Stimulated activated naive CD4-positive, alpha-beta T cell (primary cell): ENCODE measurements at regions not wholly inside any gene's neighbourhood (a gene's known extent, or its start where the extent isn't known, plus 50 kb on each side); places are given as distances from the start of the nearest gene placed in this dataset.

Experiments used
- DNase-seq, 6 experiments: peaks; one replicate each; lab custom pipeline; 2025; lab: John Stamatoyannopoulos, UW

DNA sequence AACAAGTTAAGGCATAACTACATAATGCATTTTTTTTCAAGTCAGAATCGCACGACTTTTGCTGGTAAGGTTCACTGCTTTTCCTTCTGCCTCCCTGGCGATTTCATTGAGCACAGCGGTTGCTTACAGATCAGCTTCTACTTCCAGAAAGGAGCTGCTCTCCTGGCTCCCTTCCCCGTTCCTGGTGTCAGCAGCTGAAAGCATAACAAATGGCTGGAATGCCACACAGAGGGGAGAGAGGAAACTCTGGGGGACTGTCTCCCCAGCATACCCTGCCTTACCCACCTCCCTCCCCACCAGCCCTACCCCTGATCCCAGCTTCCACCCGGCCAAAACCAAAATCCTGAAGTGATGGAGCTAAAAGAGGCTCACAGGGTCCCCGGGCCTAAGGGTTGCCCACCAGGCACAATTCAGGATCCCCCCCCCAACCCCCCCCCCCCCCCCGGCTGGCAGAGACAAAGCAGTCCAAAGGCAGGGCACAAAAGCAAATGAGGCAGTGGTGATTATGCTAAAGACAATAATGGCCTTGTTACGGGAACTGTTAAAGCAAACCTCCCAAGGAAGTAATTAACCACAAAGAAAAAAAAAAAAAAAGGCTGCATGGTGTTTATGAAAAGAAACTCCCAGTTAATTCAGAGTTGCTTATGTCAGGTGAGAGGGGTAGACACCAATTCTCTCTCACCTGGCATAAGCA lies 126.1 kb upstream of the WWC1 start:
- DNase-seq: no peak

DNA sequence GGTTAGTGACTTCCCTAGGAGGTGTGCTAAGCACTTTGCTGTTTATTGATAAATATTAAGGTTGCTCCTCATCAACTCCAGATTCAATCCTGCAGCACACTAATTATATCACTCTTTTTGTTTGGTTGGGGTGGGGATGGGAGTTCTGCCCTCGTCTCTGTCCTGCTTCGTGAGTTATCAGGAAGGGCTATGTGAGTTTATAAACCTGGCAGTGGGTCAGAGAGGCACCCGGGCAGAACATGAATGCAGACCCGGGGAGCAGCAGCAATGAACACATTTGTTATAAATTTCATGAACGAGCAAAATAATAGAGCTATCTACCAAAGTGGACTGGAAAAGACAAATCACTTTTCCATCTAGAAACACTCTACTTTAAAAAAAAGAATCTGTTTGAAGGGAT lies 125.5 kb upstream of the WWC1 start:
- DNase-seq: no peak

DNA sequence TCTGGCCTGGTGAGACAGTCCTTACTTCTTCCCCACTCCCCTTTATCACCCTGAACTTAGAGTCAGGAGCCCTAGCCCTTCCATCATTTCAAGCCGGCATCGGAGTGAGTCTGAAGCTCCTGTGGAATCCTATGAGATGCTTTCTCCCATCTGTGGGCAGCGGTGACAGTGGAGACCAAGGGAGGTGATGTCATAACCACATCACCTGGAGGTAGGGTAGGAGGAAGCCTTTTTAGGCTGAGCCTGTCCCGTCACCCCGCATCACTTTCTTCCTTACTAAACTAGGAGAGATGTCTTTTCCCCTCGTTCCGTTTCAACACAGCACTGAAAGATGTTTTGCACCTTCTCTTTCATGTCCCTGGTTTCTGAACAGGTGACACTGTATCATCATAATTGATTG lies 124.1 kb upstream of the WWC1 start:
- no peak for DNase-seq

DNA sequence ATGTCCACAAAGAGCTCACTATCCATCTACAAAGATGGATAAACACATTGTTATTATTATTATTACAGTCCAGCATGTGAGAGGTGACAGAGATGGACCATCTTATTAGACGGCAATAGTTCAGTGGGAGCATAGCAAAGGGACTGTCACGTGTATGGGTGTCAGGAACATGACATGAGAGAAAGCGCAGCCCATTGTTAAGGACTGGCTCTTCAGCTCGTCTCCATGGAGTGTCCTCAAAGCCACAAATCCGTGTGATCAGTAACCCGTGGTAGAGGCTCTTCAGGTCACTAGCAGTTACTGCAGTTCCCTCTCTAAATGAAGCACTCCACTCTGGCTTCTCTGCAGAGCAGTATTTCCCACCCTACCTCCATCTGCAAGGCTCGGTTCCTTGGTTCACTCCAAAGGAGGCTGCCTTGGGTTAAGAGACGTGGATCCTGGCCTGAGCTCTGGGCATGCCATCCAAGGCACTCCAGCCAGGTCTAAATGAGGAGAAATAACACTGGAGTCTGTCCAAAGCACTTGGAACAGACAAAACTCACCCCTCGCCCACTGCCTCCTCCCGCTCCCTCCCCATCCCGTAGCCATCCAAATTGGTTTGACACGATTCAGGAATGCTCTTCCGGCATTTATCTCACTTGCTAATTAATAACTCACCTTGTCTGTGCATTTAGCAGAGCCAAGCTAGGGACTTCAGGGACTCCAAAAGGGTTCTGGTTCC lies 122.3 kb upstream of the WWC1 start:
- no peak for DNase-seq

DNA sequence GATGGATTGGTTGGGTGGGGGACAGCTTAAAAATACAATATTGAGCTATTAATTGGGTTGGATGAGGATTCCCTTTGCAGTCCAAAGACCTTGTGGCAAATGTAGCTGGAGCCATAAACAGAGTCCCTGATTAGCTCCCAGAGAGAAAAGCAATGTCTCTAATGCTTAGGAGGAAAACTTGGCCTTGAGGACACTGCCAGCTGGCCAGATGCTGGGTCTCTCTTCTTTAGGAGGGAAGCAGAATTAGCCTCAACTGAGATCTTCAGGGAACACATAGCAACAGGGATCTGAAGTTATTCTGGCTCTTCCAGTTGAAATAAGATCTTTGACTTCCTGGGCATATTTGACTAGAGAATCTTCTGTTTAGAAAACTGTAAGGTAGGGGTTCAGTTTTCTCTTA lies 121.7 kb upstream of the WWC1 start:
- DNase-seq: no peak

DNA sequence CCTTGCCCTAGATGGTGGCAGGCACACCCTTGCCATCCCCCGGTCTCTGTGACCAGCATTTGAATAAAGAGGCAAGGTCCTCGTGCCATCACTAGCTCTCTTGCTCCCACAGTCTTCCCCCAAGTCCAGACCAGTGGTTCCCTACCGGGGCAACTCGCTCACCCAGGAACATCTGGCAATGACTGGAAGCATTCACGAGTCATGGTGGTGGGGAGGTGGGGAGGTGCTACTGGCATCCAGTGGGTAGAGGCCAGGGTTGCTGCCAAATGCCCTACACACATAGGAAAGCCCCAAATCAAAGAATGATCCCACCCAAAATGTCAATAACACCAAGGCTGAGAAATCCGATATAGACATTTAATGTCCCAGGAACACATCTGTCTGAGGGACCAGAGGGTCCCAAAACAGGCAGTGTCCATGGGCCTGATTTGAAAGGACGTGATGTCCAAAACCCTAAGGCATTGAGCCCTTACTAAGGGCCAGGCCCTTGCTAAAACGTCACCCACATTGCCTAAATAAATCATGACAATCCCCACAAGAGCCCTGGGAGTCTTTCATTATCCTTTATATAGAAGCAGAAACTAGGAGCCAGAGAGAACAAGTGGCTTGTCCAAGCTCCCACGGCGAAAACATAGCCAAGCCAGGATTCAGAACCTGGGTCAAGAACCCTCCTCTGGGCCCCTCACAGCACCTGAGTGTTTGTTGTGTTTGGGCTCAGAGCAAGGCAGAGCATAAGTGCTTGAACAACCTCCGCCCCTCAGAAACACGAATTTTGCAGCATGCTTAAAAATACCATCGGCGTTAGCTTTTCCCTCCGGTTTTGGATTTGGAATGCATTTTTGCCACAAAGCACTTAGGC lies 119.3 kb upstream of the WWC1 start:
- DNase-seq: no peak

DNA sequence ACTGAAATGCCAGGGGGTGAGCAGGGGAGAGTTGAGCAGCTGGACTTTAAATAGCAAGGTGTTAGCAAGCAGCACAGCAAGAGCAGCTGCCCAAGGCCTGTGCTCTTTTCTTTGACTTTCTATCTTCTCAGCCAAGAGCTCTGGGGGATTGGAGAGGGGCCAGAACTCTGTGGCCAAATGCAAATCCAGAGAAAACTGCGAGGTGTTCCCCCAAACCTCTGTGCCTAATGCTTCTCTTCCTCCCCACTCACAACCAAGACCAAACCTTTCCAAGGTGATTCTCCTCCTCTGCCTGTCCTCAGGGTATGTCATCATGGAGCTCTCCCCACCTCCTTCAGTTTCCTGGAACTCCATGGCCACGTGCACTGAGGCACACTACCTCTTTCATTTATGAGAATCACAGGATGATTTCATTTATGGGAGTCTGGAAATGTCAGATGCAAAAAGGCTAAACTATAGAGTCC lies 118.7 kb upstream of the WWC1 start:
- DNase-seq: no peak

DNA sequence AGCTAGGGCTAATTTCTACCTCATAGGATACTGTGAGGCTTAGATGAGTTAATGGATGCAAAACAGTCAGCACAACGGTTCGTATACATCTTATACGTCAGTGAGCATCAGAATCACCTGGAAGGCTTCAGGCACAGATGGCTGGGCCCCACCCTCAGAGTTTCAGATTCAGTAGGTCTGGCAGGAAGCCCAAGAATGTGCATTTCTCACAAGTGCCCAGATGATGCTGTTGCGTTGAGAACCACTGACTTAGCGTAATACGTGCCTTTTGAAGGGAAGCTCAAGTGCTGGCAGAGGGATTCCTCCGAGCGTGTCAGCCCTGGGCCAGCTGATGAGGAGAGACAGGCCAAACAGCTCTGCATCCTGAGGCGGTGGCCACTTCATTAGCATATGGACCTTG lies 117.1 kb upstream of the WWC1 start:
- DNase-seq: no peak

DNA sequence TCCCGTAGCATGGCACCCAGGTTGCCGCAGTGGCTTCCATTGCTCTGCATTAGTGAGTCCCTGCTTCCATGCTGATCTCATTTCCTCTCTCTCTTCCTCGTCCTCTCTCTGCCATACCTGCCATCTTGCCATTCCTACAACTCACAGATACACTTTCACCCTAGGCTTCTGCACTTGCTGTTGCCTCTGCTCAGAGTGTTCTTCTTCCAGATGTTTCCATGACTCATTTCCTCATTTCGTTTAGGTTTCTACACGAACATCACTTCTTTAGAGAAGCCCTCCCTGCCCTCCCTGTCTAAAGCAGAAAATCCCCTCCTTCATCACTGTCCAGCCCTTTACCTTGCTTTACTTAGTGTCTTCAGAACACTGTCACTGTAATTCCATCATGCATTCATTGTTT lies 115.2 kb upstream of the WWC1 start:
- DNase-seq: no peak

DNA sequence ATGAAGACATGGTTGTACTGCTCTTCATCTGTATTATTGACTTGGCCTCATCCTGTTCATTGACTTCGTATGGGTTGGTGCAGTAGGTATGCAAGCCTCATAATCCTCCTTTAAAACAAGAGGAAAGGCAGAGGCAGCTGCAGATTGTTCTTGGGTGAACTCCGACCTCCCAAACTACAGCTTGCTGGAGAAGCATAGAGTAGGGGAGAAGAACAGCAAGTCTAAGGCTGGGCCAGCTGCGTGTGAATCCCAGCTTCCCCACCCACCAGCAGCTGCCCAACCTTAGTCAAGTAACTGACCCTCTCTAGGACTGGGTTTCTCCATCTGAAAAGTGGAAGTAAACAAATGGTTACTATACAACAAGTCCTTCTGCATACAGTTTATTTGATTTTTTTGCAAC lies 114.5 kb upstream of the WWC1 start:
- no peak for DNase-seq

DNA sequence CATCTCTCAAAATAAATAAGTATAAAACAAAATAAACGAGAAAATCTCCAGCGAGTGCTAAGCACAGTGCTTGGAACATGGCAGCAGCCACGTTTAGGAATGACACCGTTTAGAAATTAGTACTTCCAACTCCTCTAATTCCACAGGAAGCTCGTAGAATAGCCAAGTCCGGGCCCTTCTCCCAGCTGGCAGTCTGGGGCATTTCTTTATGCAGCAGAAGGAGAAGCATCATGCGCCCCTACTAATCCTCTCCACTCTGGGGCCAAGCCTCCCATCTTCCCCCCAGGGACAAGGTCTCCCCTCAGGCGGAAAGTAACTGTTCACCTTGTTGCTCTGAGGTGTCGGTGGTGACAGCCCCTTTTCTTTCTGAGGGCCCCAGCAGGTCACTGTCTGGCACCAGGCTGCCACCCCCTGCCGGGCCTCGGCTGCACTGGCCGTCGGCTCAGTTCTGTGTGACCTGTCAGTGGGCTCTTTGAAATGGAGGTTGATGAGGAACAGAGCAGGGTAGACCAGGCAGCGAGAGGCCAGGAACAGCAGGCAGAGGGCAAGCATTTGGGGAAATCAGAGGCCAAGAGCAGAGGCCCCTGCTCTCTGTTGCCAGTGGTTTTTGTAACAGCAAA lies 113.5 kb upstream of the WWC1 start:
- no peak for DNase-seq

DNA sequence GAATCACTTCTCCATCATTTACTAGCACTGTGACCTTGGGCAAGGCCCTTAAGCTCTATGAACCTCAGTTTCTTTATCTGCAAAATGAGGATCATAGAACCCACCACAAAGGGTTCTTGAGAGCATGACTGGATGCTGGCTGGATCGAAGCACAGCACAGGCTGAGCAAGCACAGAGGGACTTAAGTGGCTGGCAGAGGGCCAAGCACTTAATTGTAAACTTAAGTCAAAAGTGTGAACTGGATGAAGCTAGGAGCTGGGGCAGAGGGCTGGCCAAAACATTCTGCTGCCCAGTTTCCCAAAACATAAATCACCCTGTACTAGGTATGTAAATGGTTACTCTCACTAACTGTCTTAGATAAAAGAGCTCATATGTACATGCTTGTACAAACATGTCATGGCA lies 112.3 kb upstream of the WWC1 start:
- no peak for DNase-seq

DNA sequence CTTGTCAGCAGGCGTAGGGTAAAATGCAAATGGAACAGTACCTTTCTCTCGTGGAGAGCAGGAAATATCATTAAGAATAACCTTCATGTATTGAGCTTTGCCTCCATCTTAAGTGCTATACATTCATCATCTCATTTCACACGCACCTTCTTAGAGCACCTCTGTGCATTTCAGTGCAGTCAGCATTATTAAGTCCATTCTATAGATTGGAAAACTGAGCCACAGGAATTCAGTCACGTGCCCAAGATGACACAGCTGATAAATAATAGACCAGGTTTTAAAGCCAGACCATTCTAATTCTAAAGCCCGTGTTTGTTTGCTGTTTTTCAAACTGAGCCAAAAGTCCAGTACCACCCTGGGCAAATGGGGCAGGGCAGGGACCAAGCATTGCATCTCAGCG lies 109.2 kb upstream of the WWC1 start:
- no peak for DNase-seq

DNA sequence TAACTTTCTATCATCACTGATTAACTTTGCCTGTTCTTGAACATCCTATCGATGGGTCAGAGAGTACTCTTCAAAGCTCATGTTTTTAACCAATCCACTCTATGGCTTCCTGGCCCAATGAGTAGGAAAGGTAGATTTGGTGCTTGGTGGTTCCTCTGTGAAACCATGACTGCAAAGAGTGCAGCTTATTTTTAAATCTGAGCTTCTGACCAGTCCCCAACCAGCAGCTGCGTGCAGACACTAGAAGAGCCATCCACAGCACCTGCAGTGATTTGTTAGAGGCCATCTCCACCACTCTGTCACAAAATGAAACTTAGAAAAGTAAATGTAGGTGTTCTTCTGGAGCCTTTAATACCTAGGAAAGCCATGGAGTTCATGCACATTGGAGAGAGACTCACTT lies 107.3 kb upstream of the WWC1 start:
- DNase-seq: no peak

DNA sequence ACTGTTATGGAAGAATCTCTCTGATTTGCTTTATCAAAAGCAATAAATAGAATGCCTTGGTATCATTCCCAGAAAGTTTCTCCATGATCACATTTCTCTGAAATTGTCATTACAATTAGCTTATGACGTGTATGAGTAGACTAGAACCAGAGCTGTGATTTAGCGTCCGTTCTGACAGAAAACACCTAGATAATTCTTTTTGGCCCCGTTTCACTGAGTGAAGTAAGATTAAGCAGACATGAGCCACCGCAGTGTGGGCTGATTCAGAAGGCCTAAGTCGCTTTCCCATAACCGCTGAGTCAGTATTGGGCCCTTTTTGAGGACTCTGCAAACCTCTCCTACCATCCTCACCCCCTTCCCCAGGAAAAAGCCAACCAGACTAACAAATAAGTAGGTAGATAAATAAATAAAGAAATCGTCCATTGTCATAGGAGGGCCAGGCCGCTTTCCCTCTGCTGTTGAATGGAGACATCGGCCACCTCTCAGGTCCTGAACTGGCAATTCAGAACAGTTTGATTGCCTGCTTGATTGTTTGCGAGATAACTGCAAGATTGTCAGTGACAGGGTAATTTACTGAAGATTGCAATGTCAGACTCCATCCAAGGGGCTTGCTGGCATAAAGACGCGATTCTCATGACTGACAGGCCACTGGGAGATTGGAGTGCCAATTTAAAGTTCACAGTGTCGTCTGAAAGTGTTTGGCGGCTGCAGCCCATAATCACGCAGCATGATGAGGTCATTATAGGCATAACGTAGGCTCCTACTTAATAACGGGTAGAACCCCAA lies 105.0 kb upstream of the WWC1 start:
- DNase-seq: no peak

DNA sequence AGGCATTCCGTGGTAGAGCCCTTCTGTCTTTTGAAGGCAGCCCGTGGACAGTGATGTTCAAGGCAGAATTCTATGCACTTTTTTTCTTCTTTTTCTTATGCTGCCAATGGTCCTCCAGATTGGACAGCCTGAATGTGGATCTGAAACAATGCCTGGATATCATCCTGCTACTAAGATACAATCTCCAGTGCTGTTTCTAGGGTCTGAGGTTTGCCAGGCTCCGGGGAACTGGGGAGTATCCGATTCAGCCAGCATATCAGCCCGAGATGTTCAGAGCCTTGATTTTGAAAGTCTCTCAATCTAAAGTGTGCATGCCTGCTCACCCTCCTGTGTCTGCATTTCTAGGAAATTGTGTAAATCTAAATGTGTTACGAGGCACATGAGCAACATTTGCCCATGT lies 103.8 kb upstream of the WWC1 start:
- DNase-seq: no peak

DNA sequence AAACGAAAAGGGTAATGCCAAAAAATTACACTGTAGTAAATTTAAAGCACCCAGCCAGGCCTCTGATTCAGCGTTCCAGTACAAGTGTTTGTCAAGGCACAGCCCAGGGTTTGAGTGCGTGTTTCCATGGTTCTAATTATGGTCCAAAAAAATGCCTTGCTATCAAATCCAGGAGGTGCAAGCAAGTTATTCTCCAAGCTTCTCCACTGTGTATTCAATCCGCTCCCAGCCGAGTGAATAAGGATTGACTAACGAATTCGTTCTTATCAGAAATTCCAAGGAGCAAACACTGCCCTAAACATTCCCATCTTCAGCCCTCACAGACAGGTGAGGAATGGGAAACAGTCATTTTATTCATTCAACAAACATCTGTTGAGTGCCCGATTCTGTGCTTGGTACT lies 103.3 kb upstream of the WWC1 start:
- no peak for DNase-seq

DNA sequence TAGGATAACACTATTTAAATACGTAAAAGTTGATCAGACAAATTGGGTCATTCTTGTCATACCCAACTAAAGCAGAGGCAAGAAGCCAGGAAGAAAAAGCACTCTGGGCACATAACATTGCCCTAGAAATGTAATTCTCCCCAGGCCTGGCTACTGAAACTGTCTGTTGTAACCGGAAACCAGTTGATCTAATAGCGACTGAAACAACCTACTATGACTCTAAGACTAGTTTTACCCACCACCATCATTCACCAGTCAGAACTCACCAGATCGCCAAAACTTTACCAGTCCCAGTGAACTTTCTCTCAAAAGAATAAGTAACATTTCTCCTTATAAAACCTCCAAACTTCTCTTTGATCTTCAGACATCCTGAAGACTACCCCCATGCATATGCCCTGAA lies 99.3 kb upstream of the WWC1 start:
- no peak for DNase-seq

DNA sequence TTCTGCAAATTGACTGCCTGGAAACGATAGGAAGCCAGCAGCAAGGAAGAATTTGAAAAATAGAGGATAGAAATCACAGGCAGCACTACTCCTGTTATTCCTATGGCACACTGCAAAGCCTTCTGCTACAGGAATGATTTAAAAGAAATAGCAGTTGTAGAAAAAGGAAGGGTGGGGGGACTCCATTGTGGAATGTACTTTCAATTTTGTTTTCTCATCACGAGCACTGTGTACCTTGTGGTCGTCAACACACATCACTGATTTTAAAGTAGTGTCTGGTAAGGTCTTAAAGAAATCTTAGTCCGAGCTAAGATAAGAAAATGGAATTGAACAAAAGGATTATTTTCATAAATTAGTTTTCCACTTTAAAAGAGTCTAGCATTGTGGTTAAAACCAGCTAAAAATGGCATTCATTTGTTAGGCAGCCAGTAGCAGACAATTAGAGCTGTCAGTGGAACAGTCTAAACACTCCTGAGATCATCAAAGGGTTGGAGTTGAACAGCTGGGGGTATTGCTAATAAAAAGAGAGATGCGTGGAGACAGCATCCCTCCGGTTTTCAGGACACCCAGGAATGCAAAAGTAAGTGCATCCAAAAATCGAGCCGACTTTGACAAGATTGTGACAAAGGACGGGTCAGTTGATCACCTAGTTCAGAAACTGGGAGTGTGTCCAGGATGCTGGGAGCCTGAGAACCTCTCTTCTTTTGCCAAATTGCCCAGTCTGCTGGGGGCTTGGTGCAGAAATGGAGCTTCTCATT lies 97.8 kb upstream of the WWC1 start:
- no peak for DNase-seq

DNA sequence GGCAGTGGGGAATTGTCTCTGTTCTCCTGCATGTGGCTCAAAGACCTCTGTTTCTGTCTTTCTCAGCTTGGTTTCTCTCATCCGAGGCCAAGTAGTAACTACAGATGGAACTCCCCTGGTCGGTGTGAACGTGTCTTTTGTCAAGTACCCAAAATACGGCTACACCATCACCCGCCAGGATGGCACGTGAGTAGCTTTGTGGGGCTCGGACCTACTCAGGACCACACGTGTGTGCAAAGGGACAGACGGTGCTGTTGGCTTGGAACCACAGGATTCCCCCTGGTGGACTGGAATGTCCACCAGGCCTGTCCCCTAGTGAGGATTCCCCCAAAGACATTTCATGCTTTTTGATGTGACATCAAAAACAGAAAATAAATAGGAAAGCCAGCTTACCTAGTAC lies 96.3 kb upstream of the WWC1 start:
- no peak for DNase-seq

DNA sequence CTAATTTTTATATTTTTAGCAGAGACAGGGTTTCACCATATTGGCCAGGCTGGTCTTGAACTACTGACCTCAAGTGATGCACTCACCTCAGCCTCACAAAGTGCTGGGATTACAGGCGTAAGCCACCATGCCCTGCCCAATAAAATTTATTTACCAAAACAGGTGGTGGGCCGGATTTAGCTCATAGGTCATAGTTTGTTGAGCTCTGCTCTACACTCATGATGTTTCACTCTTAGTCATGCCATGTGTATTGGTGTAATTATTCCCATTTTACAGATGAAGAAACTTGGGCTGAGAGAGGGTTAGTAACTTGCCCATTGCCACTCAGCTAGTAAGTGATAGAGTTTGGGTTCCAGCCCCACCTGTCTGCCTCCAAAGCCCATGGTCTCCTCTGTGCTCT lies 93.1 kb upstream of the WWC1 start:
- no peak for DNase-seq
